GM12873 (cell line): ENCODE measurements at regions not wholly inside any gene's neighbourhood (a gene's known extent, or its start where the extent isn't known, plus 50 kb on each side); places are given as distances from the start of the nearest gene placed in this dataset.

Experiments
- TF ChIP-seq, protein P1 (sequence below): IDR thresholded peaks from 2 replicates; pipeline ENCODE4 v1.5.1; 2012; ENCODE audit warnings: low read depth, mild to moderate bottlenecking, moderate library complexity, low read length, control low read depth; ENCODE audit not compliant: insufficient read depth; ENCODE audit errors: missing control alignments

DNA sequence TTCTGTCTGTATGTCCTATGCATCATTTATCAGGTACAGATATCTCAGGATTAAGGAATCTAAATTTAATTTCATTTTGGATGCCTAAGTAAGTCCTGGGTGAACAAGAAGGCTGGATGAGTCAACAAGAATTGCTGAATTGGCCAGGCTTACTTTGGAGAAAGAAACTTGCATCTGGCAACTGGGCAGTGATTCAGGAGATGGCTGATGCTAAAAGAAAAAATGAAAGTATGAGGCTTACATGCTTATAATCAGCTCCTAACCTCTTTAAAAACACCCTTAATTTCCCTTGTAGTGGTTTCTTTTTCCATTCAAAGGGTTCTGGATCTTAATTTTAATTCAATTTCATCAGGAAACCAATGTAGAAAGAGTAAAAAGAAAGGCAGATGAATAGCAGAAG is 228.8 kb upstream of the PEX5L start:
- TF ChIP-seq, protein P1, sequence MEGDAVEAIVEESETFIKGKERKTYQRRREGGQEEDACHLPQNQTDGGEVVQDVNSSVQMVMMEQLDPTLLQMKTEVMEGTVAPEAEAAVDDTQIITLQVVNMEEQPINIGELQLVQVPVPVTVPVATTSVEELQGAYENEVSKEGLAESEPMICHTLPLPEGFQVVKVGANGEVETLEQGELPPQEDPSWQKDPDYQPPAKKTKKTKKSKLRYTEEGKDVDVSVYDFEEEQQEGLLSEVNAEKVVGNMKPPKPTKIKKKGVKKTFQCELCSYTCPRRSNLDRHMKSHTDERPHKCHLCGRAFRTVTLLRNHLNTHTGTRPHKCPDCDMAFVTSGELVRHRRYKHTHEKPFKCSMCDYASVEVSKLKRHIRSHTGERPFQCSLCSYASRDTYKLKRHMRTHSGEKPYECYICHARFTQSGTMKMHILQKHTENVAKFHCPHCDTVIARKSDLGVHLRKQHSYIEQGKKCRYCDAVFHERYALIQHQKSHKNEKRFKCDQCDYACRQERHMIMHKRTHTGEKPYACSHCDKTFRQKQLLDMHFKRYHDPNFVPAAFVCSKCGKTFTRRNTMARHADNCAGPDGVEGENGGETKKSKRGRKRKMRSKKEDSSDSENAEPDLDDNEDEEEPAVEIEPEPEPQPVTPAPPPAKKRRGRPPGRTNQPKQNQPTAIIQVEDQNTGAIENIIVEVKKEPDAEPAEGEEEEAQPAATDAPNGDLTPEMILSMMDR: no peak

DNA sequence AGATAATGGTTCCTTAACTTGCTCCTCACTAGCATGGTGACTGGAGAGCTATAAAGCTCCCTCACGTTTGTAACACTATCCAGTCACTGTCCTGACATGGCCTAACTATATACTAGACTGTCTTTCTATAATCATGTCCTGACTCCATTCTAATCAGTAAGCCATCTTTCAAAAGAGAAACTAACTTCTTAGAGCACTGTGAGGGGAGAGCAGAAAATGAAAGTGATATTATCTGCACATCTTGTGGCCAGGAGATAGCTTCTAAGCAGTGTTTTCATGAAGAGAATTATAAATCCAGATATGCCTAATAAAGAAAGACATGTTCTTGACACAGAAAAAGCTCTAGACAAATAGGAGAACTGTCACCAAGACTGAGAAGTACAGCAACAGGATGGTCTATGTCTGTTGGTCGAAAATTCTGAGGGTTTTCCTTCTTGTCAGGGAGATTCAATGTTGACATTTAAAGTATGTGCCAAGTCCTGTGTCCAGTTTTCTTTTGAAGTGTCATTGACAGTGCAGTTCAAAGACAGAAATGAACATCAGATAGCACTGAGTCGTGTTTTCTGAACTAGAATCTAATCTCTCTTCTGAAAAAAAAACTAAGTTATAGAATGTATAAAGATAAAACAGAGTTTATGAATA is 230.6 kb upstream of the PEX5L start:
- TF ChIP-seq, protein P1: no peak

DNA sequence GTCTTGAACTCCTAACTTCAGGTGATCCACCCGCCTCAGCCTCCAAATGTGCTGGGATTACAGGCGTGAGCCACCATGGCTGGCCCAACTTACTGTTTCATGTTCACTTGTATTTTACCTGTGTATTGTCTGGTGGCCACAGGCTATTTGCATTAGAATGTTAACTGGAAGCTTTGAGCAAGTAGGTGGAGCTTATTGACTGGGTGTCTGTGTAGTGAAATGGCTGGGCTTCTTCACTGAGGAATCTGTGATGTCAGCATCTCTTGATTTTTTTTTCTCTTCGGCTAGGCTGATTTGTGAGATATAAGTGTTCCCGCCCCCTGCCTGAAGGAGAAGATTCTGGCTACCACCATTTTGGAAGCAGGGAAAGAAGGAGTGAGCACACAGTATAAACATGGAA is 237.8 kb upstream of the PEX5L start:
- TF ChIP-seq, protein P1: no peak

DNA sequence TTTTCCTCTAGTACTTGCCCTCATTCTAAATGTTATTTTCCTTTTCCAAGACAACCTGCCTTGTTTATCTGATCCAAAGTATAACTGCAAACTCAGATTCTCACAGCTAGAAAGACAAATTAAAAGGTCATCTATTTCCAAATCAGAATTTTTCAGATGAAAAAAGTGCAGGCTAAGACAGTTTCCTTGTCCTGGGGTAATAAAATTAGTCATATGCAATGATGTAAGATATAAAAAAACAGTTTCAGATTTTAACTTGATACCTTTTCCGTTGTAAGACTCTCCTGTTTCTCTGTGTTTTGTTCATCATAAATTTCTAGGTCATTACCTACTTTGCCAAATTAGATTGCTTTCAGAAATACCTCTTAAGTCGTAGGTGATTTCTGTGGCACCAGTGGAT is 238.4 kb upstream of the PEX5L start:
- TF ChIP-seq, protein P1: no peak

DNA sequence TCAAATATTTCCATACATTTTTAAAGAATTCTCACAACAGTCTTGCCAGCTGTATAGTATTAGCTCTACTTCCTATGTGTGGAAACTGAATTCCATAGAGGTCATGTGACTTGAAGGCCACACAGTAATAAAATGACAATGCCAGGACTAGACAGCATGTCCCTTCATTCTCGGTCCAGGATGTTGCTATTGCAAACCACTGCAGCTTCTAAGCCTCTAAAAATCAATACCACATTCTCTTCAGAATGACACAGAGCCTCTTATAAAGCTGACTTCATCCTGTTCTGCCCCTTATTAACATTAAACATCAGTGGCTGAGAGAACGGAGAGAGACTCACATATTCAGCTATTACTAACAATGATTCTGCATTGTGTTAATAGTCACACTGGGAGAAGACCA is 240.3 kb upstream of the PEX5L start:
- TF ChIP-seq, protein P1: no peak

DNA sequence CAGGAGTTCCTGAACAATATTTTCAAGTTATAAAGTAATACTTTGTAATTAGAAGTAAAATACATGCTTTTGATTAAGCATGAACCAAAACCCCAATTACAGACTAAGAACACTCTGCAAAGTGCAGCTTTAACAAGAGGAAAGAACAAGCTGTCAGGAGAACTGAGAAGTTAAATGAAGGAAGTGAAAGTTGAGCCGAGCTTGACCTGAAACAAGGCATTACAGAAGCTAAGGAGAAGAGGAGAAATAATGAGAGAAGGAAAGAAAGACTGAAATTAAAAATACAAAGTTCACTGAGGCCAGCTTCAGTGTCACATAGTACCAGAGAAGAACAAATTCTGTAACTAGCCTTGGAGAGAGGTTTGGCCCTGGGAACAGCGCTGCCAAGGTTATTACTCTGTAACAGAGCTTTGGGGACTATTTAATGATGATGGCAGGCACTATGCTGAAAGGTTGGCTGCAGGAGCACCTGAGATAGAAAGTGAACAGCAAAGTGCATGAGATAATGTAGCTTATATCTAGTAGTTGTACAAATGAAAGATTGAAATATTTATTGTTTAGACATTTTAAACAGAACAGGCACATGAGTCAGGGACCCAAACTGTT is 241.9 kb upstream of the PEX5L start:
- TF ChIP-seq, protein P1: no peak

DNA sequence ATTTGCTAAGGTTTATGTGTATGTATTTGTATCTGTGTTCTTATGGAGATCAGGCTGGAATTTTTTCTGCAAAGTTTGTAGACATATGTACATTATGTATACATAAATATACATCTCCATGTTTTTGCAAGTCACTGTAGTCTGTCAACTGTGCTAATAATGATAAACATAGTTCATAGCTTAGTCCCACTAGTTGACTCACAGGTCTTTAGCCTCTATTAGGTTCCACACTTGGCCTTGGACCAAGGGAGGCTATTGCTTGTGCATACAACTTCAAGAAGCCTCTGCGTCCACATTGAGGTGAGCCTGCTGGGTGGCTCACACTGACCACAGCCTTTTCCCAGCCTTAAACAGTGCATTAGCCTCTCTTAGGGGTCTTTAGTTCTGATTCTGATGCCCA is 243.8 kb upstream of the PEX5L start:
- TF ChIP-seq, protein P1: no peak
